ENCODE measurements at regions not wholly inside any gene's neighbourhood (a gene's known extent, or its start where the extent isn't known, plus 50 kb on each side); places are given as distances from the start of the nearest gene placed in this dataset.

- intact Hi-C loops (cut with micrococcal nuclease), result no loop called here
These were observed 550.9 kb upstream of the FAT3 start for GRCh38 chr11:91673705-91674104.

GRCh38 chr11:91664521-91664920, 560.1 kb upstream of the FAT3 start:
- intact Hi-C loops (cut with micrococcal nuclease), result no loop called here

- intact Hi-C loops (cut with micrococcal nuclease), result no loop called here
These were observed 564.6 kb upstream of the FAT3 start for GRCh38 chr11:91660036-91660435.

GRCh38 chr11:91654686-91655085, 569.9 kb upstream of the FAT3 start:
- intact Hi-C loops (cut with micrococcal nuclease), result no loop called here

GRCh38 chr11:91653079-91653754, 571.4 kb upstream of the FAT3 start:
- intact Hi-C loops (cut with micrococcal nuclease), result no loop called here

GRCh38 chr11:91650802-91651201, 573.8 kb upstream of the FAT3 start:
- intact Hi-C loops (cut with micrococcal nuclease), result no loop called here

- intact Hi-C loops (cut with micrococcal nuclease), result no loop called here
These were observed 583.5 kb upstream of the FAT3 start for GRCh38 chr11:91641153-91641552.

- intact Hi-C loops (cut with micrococcal nuclease), result no loop called here
These were observed 585.3 kb upstream of the FAT3 start for GRCh38 chr11:91639359-91639758.

GRCh38 chr11:91630916-91631673, 593.5 kb upstream of the FAT3 start:
- intact Hi-C loops (cut with micrococcal nuclease), result no loop called here

GRCh38 chr11:91625495-91625894, 599.1 kb upstream of the FAT3 start:
- intact Hi-C loops (cut with micrococcal nuclease), result no loop called here

- intact Hi-C loops (cut with micrococcal nuclease), result no loop called here
These were observed 600.6 kb upstream of the FAT3 start for GRCh38 chr11:91624021-91624420.

GRCh38 chr11:91608677-91609076, 615.9 kb upstream of the FAT3 start:
- intact Hi-C loops (cut with micrococcal nuclease), result no loop called here

- intact Hi-C loops (cut with micrococcal nuclease), result no loop called here
These were observed 628.5 kb upstream of the FAT3 start for GRCh38 chr11:91596111-91596510.

- intact Hi-C loops (cut with micrococcal nuclease), result no loop called here
These were observed 633.6 kb upstream of the FAT3 start for GRCh38 chr11:91591021-91591420.

GRCh38 chr11:91587131-91587530, 637.5 kb upstream of the FAT3 start:
- intact Hi-C loops (cut with micrococcal nuclease), result no loop called here

GRCh38 chr11:91585035-91585801, 639.4 kb upstream of the FAT3 start:
- intact Hi-C loops (cut with micrococcal nuclease), result no loop called here

- intact Hi-C loops (cut with micrococcal nuclease), result no loop called here
These were observed 661.4 kb upstream of the FAT3 start for GRCh38 chr11:91563176-91563575.

- intact Hi-C loops (cut with micrococcal nuclease), result no loop called here
These were observed 664.2 kb upstream of the FAT3 start for GRCh38 chr11:91560434-91560833.

- intact Hi-C loops (cut with micrococcal nuclease), result no loop called here
These were observed 686.6 kb upstream of the FAT3 start for GRCh38 chr11:91538065-91538464.

GRCh38 chr11:91536366-91536765, 688.3 kb upstream of the FAT3 start:
- intact Hi-C loops (cut with micrococcal nuclease), result no loop called here

GRCh38 chr11:91528965-91529364, 695.7 kb upstream of the FAT3 start:
- intact Hi-C loops (cut with micrococcal nuclease), result no loop called here

- intact Hi-C loops (cut with micrococcal nuclease), result no loop called here
These were observed 697.1 kb upstream of the FAT3 start for GRCh38 chr11:91527380-91528030.
